B cell (primary cell): ENCODE measurements at regions not wholly inside any gene's neighbourhood (a gene's known extent, or its start where the extent isn't known, plus 50 kb on each side); places are given as distances from the start of the nearest gene placed in this dataset.

Experiments
- CTCF ChIP-seq: fragments of 200-600 bp; IDR thresholded peaks from one replicate; pipeline ENCODE4 v1.8.0; 2022; ENCODE audit warnings: antibody characterized with exemption, mild to moderate bottlenecking
- EZH2 ChIP-seq: IDR thresholded peaks from 2 replicates; pipeline ENCODE4 v1.6.1; 2012; ENCODE audit warnings: borderline replicate concordance, low read depth, mild to moderate bottlenecking, moderate library complexity, low read length; ENCODE audit not compliant: insufficient read depth, poor library complexity, severe bottlenecking

- peak; percentile 72 for TF ChIP-seq CTCF
- no peak for TF ChIP-seq EZH2
Measured at GRCh38 chr6:129774697-129775447, 64.9 kb upstream of the ARHGAP18 start.
